DND-41 (cell line): ENCODE measurements at regions not wholly inside any gene's neighbourhood (a gene's known extent, or its start where the extent isn't known, plus 50 kb on each side); places are given as distances from the start of the nearest gene placed in this dataset.

Experiments
- ATAC-seq: fragments of 200-7000 bp; cut with Tn5 transposase; 3 replicates; pipeline ENCODE4 v1.9.1; 2021; ENCODE audit warnings: low read depth; ENCODE audit not compliant: insufficient read depth
- DNase-seq: peaks from one replicate; pipeline ENCODE4 v3.0.0-alpha.2; 2020
- H2AFZ ChIP-seq: 2 replicates; pipeline ENCODE4 v1.6.0; 2012; ENCODE audit warnings: low read depth, low read length
- H3K27ac ChIP-seq: 2 replicates; pipeline ENCODE4 v1.5.1; 2012; ENCODE audit warnings: low read length, inconsistent platforms
- H3K27me3 ChIP-seq: fragments of 200-600 bp; sonication (generic); 2 replicates; pipeline ENCODE4 v1.6.0; 2012; ENCODE audit warnings: low read length, mild to moderate bottlenecking, inconsistent platforms; ENCODE audit not compliant: insufficient read depth, poor library complexity
- H3K36me3 ChIP-seq: 2 replicates; pipeline ENCODE4 v1.5.1; 2012; ENCODE audit warnings: low read length, inconsistent platforms; ENCODE audit not compliant: insufficient read depth
- H3K4me1 ChIP-seq: 2 replicates; pipeline ENCODE4 v1.5.1; 2012; ENCODE audit warnings: mild to moderate bottlenecking, low read length; ENCODE audit not compliant: insufficient read depth
- H3K4me2 ChIP-seq: 2 replicates; pipeline ENCODE4 v1.6.0; 2012; ENCODE audit warnings: mild to moderate bottlenecking, moderate library complexity, low read length, inconsistent platforms; ENCODE audit not compliant: insufficient read depth
- H3K4me3 ChIP-seq, 2 experiments: fragments of 200-600 bp in 1 of 2; shearing (Covaris generic) in 1 of 2; 2 replicates each; pipeline ENCODE4 v1.5.1; 2012 to 2016; ENCODE audit warnings: inconsistent platforms in 2 of 2, low read length in 2 of 2, mild to moderate bottlenecking in 2 of 2, low read depth in 1 of 2, moderate library complexity in 1 of 2
- H3K79me2 ChIP-seq: 2 replicates; pipeline ENCODE4 v1.6.0; 2012; ENCODE audit warnings: low read length, inconsistent platforms; ENCODE audit not compliant: insufficient read depth
- H3K9ac ChIP-seq: 2 replicates; pipeline ENCODE4 v1.6.0; 2012; ENCODE audit warnings: low read depth, mild to moderate bottlenecking, inconsistent platforms, low read length, moderate library complexity
- H3K9me3 ChIP-seq: 2 replicates; pipeline ENCODE4 v1.5.1; 2012; ENCODE audit warnings: low read length, moderate library complexity, mild to moderate bottlenecking, inconsistent platforms; ENCODE audit not compliant: insufficient read depth, severe bottlenecking
- H4K20me1 ChIP-seq: 2 replicates; pipeline ENCODE4 v1.6.0; 2012; ENCODE audit warnings: low read length; ENCODE audit not compliant: insufficient read depth
- EZH2 ChIP-seq: IDR thresholded peaks from 3 replicates; pipeline ENCODE4 v1.6.1; 2012; ENCODE audit warnings: borderline replicate concordance, low read depth, mild to moderate bottlenecking, moderate library complexity, low read length, inconsistent platforms; ENCODE audit not compliant: severe bottlenecking
- TF ChIP-seq, protein P1 (sequence below): IDR thresholded peaks from 2 replicates; pipeline ENCODE4 v1.5.1; 2012; ENCODE audit warnings: borderline replicate concordance, low read length, moderate library complexity, mild to moderate bottlenecking; ENCODE audit not compliant: poor library complexity, severe bottlenecking; ENCODE audit errors: extremely low read depth

DNA sequence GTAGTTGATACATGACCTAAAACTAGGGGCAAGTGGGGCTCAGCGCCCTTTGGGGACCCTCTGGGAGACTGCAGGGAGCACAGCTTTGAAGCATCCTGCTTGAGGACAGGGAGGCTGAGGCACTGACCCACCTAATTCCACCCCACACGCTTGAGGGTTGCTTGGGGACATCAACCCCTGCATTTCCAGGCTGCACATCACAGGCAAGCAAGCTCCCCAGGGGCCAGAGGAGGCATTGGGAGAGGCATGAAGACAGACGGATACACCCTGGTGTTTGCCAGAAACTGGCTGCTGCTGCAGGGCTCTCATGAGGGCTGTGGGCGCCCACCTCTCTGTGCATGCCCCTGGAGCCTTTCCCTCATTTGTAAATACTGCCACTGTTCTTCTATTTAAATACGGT, 99.3 kb downstream of the ABHD5 start:
- no peak overlapping the region for H3K4me2 ChIP-seq
- no peaks in the 10 kb centered on the region for H3K36me3 ChIP-seq
- no peaks in the 10 kb centered on the region for H3K9me3 ChIP-seq
- H3K9ac ChIP-seq: no peak overlapping the region
- DNase-seq: no peak
- H3K4me1 ChIP-seq: no peaks in the 10 kb centered on the region
- H3K27me3 ChIP-seq: peaks cover 11% of the 10 kb centered on the region
- no peak overlapping the region for H3K27ac ChIP-seq
- H3K79me2 ChIP-seq: no peaks in the 10 kb centered on the region
- no peak for TF ChIP-seq EZH2
- TF ChIP-seq, protein P1, sequence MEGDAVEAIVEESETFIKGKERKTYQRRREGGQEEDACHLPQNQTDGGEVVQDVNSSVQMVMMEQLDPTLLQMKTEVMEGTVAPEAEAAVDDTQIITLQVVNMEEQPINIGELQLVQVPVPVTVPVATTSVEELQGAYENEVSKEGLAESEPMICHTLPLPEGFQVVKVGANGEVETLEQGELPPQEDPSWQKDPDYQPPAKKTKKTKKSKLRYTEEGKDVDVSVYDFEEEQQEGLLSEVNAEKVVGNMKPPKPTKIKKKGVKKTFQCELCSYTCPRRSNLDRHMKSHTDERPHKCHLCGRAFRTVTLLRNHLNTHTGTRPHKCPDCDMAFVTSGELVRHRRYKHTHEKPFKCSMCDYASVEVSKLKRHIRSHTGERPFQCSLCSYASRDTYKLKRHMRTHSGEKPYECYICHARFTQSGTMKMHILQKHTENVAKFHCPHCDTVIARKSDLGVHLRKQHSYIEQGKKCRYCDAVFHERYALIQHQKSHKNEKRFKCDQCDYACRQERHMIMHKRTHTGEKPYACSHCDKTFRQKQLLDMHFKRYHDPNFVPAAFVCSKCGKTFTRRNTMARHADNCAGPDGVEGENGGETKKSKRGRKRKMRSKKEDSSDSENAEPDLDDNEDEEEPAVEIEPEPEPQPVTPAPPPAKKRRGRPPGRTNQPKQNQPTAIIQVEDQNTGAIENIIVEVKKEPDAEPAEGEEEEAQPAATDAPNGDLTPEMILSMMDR: no peak
- no peaks in the 10 kb centered on the region for H4K20me1 ChIP-seq
- no peak overlapping the region for H2AFZ ChIP-seq
- no peak for ATAC-seq
- H3K4me3 ChIP-seq: no peak overlapping the region

DNA sequence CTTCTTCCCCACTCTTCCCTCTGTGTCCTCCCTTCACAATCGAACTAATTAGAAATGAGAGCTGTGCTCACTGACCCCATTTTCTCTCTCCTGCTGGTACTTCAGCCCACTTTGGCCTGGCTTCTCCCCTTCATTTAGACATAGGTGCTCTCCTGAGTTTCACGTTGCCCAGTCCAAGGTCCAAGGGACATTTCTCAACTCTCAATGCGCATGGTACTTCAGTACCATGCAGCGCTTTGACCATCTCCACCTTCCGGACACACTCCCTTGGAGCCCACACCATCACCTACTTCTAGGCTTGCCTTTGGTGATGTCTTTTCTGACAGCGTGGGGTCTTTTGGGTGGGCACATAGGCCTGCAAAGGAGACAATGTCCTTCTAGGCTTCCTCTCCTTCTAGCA, 99.7 kb downstream of the ABHD5 start:
- Histone ChIP-seq H2AFZ (no peak overlapping the region), H3K4me2 (no peak overlapping the region), H3K9ac (no peak overlapping the region), H3K4me1 (no peaks in the 10 kb centered on the region), H3K4me3 (no peak overlapping the region), H3K79me2 (no peaks in the 10 kb centered on the region), H3K9me3 (no peaks in the 10 kb centered on the region), H3K27ac (no peak overlapping the region), H3K36me3 (no peaks in the 10 kb centered on the region), H3K27me3 (peaks cover 11% of the 10 kb centered on the region), H4K20me1 (no peaks in the 10 kb centered on the region)
- ATAC-seq: no peak
- no peak for TF ChIP-seq EZH2
- TF ChIP-seq, protein P1: no peak
- DNase-seq: no peak

DNA sequence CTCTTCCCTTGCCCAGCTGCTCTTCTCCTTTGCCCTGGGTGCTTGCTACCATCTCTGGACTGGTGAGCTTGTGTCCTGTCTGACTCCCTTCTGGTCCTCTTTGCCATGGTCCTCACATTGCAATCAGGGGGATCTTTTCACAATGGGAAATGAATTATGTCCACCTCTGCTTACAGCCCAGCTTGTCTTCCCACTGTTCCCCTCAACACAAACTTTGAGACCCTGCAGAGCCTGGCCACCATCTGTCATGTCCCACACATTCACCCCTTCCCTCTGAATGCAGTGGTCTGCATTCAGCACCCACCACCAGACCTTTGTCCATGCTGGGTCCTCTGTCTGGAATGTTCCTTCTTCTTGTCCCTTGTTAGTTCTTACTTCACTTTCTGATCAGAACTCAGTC, 100.5 kb downstream of the ABHD5 start:
- H3K9me3 ChIP-seq: no peaks in the 10 kb centered on the region
- no peak overlapping the region for H3K4me3 ChIP-seq
- no peaks in the 10 kb centered on the region for H3K36me3 ChIP-seq
- DNase-seq (no peak), ATAC-seq (no peak)
- H3K79me2 ChIP-seq: no peaks in the 10 kb centered on the region
- no peak overlapping the region for H2AFZ ChIP-seq
- H3K4me2 ChIP-seq: no peak overlapping the region
- H3K9ac ChIP-seq: no peak overlapping the region
- no peaks in the 10 kb centered on the region for H3K4me1 ChIP-seq
- H4K20me1 ChIP-seq: no peaks in the 10 kb centered on the region
- no peak for TF ChIP-seq EZH2
- TF ChIP-seq, protein P1: no peak
- H3K27me3 ChIP-seq: peaks cover 13% of the 10 kb centered on the region
- no peak overlapping the region for H3K27ac ChIP-seq

DNA sequence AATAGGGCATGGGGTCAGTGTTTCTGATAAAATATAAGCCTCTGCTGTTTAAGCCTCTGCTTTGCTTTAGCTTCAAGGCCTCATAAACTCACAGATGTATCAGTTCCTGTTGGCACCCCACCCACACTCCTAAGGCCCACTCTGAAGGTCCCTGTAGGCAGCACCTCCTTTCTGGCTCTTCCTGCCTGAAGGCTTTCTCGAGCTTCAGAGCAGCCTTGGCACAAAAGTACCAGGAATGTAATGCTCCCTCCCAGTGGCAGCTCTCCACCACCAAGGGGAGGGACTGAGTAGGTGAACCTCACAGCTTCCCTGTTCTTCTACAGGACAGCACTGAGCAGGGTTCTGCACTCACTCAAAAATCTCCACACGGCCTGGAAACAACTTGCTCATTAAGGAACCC, 102.2 kb downstream of the ABHD5 start:
- H3K4me3 ChIP-seq: no peak overlapping the region
- no peak overlapping the region for H2AFZ ChIP-seq
- no peak for TF ChIP-seq EZH2
- TF ChIP-seq, protein P1: no peak
- H3K4me2 ChIP-seq: no peak overlapping the region
- peaks cover 11% of the 10 kb centered on the region for H3K27me3 ChIP-seq
- no peak for ATAC-seq
- no peaks in the 10 kb centered on the region for H3K4me1 ChIP-seq
- H3K27ac ChIP-seq: no peak overlapping the region
- no peaks in the 10 kb centered on the region for H3K36me3 ChIP-seq
- no peak overlapping the region for H3K9ac ChIP-seq
- DNase-seq: no peak
- H3K79me2 ChIP-seq: no peaks in the 10 kb centered on the region
- H3K9me3 ChIP-seq: no peaks in the 10 kb centered on the region
- no peaks in the 10 kb centered on the region for H4K20me1 ChIP-seq
